ENCODE measurements at regions not wholly inside any gene's neighbourhood (a gene's known extent, or its start where the extent isn't known, plus 50 kb on each side); places are given as distances from the start of the nearest gene placed in this dataset.
"Not testable (repeated sequence)": the region's sequence is repeated elsewhere in the genome, so short reads cannot be mapped to it uniquely, and the experiment has no call there.

DNA sequence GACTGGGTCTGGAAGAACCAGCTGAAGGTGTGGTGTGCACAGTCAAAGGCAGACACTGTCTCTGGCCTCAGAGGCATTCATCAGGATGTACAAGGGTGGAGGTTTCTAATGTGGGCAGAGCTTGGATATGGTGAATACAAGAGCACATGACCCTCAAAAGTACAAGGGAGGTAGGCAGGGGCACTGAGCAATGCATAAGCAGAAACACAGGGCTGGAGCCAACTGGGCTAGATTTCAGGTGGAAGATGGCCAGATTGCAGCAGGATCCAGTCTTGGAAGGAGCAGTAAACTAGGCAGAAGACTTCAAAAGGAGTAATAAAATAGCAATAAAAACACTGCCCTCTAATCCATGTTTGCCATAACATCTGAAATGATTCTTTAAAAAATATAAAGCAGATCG, 417.1 kb downstream of the OLFM4 start:
- H3K27me3 Mint-ChIP-seq (ENCODE audit: low read depth), result no peaks in the 10 kb centered on the region
- no peaks in the 10 kb centered on the region for H3K4me1 Mint-ChIP-seq (ENCODE audit: low read depth)
- peaks cover 57% of the 10 kb centered on the region for H3K9me3 Mint-ChIP-seq
- no peak for DNase-seq (ENCODE audit: low spot score)
- H3K4me3 Mint-ChIP-seq, result no peak overlapping the region
- peaks cover 1% of the 10 kb centered on the region for H3K36me3 Mint-ChIP-seq (ENCODE audit: low read depth)
- H3K27ac Mint-ChIP-seq, result no peak overlapping the region

DNA sequence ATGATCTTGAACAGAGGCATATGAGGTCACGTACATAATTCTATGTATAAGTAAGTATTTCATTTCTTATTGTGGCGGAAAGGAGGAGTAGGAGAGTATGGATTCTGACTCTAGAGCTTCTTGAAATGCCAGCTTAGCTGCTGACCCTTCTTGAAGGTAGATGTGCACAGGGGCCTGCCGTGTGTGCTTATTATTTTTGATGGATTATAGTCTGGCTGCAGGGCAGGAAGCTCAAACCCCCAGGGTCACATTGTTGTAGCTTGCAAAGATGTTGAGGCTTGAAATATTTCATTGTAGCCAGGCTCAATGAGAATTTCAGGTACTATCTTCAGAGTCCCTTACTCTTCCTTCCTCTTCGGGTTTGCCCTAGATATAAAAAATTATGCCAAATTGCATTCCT, 418.8 kb downstream of the OLFM4 start:
- Mint-ChIP-seq H3K4me1 (ENCODE audit: low read depth) (no peaks in the 10 kb centered on the region), H3K4me3 (no peak overlapping the region), H3K27me3 (ENCODE audit: low read depth) (no peaks in the 10 kb centered on the region), H3K36me3 (ENCODE audit: low read depth) (peaks cover 1% of the 10 kb centered on the region), H3K27ac (no peak overlapping the region), H3K9me3 (peaks cover 56% of the 10 kb centered on the region)
- DNase-seq (ENCODE audit: low spot score), result no peak

DNA sequence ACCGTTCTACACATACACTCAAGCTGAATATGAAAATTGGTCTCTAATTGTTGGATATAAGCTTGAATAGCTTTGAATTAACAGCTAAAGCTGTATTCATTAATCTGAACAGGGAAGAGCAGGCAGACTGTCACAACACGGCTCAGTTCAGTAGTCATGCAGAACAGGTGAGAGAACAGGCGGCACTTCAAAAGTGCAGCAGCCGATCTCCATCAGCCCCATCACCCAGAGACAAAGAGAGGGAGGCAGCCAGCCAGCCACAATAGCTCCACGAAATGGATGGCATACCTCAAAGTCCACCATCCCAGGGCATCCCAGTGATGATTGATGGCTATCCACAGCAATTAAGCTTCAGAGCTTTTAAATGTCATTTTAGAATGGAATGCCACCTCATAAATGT, 419.2 kb downstream of the OLFM4 start:
- peaks cover 1% of the 10 kb centered on the region for H3K36me3 Mint-ChIP-seq (ENCODE audit: low read depth)
- no peaks in the 10 kb centered on the region for H3K27me3 Mint-ChIP-seq (ENCODE audit: low read depth)
- H3K4me3 Mint-ChIP-seq, result no peak overlapping the region
- H3K27ac Mint-ChIP-seq, result no peak overlapping the region
- peaks cover 52% of the 10 kb centered on the region for H3K9me3 Mint-ChIP-seq
- H3K4me1 Mint-ChIP-seq (ENCODE audit: low read depth), result no peaks in the 10 kb centered on the region
- no peak for DNase-seq (ENCODE audit: low spot score)

DNA sequence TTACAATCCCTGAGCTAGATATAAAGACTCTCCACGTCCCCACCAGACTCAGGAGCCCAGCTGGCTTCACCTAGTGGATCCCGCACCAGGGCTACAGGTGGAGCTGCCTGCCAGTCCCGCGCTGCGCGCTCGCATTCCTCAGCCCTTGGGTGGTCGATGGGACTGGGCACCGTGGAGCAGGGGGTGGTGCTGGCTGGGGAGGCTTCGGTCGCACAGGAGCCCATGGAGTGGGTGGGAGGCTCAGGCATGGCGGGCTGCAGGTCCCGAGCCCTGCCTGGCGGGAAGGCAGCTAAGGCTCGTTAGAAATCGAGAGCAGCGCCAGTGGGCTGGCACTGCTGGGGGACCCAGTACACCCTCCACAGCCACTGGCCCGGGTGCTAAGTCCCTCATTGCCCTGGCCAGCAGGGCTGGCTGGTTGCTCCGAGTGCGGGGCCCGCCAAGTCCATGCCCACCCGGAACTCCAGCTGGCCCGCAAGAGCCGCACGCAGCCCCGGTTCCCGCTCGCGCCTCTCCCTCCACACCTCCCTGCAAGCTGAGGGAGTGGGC, 423.7 kb downstream of the OLFM4 start:
- H3K4me3 Mint-ChIP-seq; H3K27ac Mint-ChIP-seq; DNase-seq (ENCODE audit: low spot score); H3K4me1 Mint-ChIP-seq (ENCODE audit: low read depth); H3K27me3 Mint-ChIP-seq (ENCODE audit: low read depth); H3K36me3 Mint-ChIP-seq (ENCODE audit: low read depth): not testable (repeated sequence)
- peaks cover 49% of the 10 kb centered on the region for H3K9me3 Mint-ChIP-seq

DNA sequence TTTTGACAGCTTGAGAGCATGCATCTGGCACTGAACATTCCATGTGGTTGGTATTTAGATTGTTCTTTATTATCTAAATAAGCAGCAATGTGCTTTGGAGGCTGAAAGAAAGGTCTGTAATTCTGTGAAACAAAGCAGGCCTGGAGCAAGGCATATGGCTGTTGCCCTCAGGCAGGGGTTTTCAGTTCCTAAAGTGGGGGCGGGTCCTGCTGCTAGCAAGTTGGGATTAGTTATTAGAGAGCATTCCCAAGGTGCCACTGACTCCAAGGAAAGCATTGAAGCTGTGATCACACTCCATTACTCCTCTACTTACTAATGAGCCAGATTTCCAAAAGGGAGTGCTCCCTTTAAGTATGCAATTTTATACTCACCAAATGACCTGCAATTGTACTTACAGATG, 432.2 kb downstream of the OLFM4 start:
- no peak overlapping the region for H3K27ac Mint-ChIP-seq
- H3K36me3 Mint-ChIP-seq (ENCODE audit: low read depth), result no peaks in the 10 kb centered on the region
- peaks cover 48% of the 10 kb centered on the region for H3K9me3 Mint-ChIP-seq
- no peak overlapping the region for H3K4me3 Mint-ChIP-seq
- no peaks in the 10 kb centered on the region for H3K4me1 Mint-ChIP-seq (ENCODE audit: low read depth)
- no peak for DNase-seq (ENCODE audit: low spot score)
- H3K27me3 Mint-ChIP-seq (ENCODE audit: low read depth), result no peaks in the 10 kb centered on the region

DNA sequence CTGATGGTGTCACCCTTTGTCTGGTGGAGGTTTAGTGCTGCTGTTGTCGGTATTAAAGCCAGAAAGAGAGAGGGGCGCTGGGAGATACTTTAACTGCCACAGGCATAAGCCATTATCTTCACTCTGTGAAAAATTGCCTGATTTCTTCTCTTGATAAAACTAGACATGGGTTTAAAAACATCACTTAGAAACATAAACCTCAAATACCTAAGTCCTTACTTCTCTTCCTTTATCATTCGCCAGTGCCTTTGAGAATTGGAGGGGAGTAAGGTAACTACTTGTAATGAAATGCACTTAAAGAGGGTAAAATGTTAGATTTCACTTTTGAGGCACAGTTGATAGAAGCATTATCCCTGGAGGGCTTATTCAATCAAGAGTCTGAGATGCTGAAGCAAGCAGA, 434.5 kb downstream of the OLFM4 start:
- H3K4me3 Mint-ChIP-seq, result no peak overlapping the region
- H3K27ac Mint-ChIP-seq, result no peak overlapping the region
- no peaks in the 10 kb centered on the region for H3K36me3 Mint-ChIP-seq (ENCODE audit: low read depth)
- no peaks in the 10 kb centered on the region for H3K4me1 Mint-ChIP-seq (ENCODE audit: low read depth)
- peaks cover 36% of the 10 kb centered on the region for H3K9me3 Mint-ChIP-seq
- DNase-seq (ENCODE audit: low spot score), result no peak
- no peaks in the 10 kb centered on the region for H3K27me3 Mint-ChIP-seq (ENCODE audit: low read depth)

DNA sequence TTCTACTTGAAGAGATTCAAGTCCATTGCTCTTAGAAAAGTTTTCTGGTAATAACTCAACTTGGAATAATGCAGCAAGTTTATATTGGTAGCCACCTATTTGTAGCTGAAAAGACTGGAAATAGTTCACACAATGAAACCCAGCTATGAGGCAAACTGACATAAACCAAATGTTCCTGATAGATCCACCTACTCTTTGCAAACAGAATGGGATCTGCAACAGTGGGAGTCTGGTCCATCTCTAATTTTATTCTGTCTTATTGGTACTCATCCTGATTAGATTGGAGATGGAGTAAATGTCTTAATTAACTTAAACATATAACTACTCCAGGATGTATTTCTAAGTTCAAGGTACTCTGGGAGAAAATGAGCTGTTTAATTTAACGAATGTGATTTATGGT, 438.0 kb downstream of the OLFM4 start:
- DNase-seq (ENCODE audit: low spot score), result no peak

DNA sequence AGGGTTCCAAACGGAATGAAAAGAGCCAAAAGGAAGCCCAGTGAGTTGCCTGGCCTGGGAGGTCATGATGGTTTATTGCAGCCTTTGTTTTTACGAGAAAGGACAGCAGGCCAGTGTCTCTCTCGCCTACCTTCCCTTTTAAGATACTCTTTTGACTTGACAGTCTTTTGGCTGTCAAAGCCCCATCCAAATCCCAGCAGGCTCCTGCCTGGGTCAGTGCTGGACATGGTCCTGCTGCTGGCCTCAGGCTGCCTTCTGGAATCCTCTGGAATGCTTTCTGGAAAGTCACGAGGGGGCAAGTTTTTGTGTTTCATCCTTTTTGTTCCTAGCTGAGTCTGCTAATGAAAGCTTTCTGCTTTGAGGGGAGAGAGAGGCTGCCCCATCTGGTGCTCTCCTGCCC, 444.8 kb downstream of the OLFM4 start:
- Mint-ChIP-seq H3K27ac (no peak overlapping the region), H3K27me3 (ENCODE audit: low read depth) (no peaks in the 10 kb centered on the region), H3K4me1 (ENCODE audit: low read depth) (no peaks in the 10 kb centered on the region), H3K36me3 (ENCODE audit: low read depth) (no peaks in the 10 kb centered on the region), H3K9me3 (peaks cover 17% of the 10 kb centered on the region), H3K4me3 (no peak overlapping the region)
- no peak for DNase-seq (ENCODE audit: low spot score)

More for the DNA sequence above, 438.0 kb downstream of the OLFM4 start:
- no peaks in the 10 kb centered on the region for H3K4me1 Mint-ChIP-seq (ENCODE audit: low read depth)
- H3K27ac Mint-ChIP-seq, result no peak overlapping the region
- H3K9me3 Mint-ChIP-seq, result peaks cover 23% of the 10 kb centered on the region
- no peaks in the 10 kb centered on the region for H3K27me3 Mint-ChIP-seq (ENCODE audit: low read depth)
- no peak overlapping the region for H3K4me3 Mint-ChIP-seq
- no peaks in the 10 kb centered on the region for H3K36me3 Mint-ChIP-seq (ENCODE audit: low read depth)

DNA sequence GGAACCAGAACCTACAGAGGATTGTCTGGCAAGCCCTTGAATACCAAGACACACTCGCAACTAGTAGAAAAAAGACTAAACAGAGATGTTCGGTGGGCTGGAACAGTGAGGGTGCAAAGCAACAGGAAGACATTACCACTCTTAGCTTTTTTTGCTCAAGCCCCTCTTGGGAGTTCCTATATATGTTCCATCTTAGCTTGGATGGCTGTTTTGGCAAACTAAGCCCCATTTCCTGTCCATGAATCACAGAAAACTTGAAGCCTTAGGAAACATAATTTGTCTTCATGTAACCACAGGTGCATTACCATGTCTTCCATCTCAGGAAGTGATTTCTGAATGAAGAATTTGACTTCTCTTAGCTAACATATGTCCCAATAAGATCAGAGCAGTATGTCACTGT, 446.3 kb downstream of the OLFM4 start:
- Mint-ChIP-seq H3K4me1 (ENCODE audit: low read depth) (no peaks in the 10 kb centered on the region), H3K27ac (no peak overlapping the region), H3K4me3 (no peak overlapping the region), H3K36me3 (ENCODE audit: low read depth) (no peaks in the 10 kb centered on the region), H3K27me3 (ENCODE audit: low read depth) (no peaks in the 10 kb centered on the region), H3K9me3 (peaks cover 22% of the 10 kb centered on the region)
- DNase-seq (ENCODE audit: low spot score), result no peak

DNA sequence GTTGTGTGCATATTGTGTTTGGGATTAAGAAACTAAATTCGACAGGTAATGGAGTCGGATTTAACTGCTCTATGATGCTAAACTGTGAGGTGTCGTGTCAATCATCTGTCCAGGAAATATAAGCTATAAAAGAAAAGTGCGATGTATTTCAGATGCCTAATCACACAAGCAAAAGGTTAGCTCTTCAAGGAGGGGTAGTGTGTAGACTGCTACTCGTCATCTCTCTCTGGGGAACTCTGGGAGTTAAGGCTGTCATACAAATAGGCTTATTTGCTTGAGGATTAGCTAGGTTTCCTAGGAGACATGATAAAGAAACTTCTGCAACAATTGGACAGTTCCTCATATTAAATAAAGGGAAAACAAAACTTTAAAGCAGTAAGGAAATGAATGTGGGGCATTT, 462.1 kb downstream of the OLFM4 start:
- no peak overlapping the region for H3K27ac Mint-ChIP-seq
- DNase-seq (ENCODE audit: low spot score), result no peak
- no peaks in the 10 kb centered on the region for H3K4me1 Mint-ChIP-seq (ENCODE audit: low read depth)
- H3K4me3 Mint-ChIP-seq, result no peak overlapping the region
- no peaks in the 10 kb centered on the region for H3K27me3 Mint-ChIP-seq (ENCODE audit: low read depth)
- peaks cover 13% of the 10 kb centered on the region for H3K9me3 Mint-ChIP-seq
- no peaks in the 10 kb centered on the region for H3K36me3 Mint-ChIP-seq (ENCODE audit: low read depth)

DNA sequence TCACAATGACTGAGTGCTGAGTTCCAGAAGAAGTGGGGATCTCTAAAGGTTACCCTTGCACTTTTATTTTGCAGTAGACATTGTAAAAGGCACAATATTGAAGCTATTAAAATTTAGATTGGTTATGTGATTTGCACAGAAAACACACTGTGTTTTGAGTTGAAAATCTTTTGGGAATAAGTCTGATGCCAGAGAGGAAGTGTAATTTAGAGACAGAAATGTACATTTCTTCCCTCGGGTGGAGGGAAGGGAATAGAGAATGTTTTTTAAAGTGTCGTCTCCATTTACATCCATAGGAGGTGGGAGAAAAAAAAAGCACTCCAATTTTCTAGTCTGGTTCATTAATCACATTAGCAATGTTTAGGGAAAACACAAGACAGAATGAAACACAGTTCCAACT, 465.8 kb downstream of the OLFM4 start:
- H3K27ac Mint-ChIP-seq, result no peak overlapping the region
- no peaks in the 10 kb centered on the region for H3K4me1 Mint-ChIP-seq (ENCODE audit: low read depth)
- H3K36me3 Mint-ChIP-seq (ENCODE audit: low read depth), result no peaks in the 10 kb centered on the region
- no peak for DNase-seq (ENCODE audit: low spot score)
- H3K4me3 Mint-ChIP-seq, result no peak overlapping the region
- H3K9me3 Mint-ChIP-seq, result peaks cover 8% of the 10 kb centered on the region
- no peaks in the 10 kb centered on the region for H3K27me3 Mint-ChIP-seq (ENCODE audit: low read depth)

DNA sequence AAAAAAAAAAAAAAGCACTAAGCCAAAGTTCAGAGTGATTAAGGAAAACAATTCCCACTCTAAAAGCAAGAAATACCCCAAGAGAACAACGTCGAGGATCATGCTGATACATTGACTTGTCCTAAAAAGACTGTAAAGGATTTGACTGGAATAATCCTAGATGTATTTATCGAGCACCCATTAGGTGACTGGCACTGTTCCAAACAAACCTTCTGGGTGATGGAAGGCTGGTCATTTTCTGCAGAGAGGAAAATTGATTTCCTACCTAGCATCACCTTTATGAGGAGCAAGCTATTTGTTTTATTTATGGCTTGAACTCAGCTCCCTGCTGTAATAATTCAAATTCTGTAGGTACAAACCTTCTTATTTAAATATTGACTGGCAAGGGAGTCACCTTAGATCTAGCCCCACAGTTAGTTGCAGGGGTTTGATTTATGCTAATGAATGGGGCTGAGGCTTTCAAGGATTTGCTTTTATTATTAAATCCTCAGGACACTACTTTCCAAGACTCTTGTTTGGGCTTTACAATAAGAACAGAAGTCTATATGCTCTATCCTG, 471.0 kb downstream of the OLFM4 start:
- Mint-ChIP-seq H3K9me3 (peaks cover 14% of the 10 kb centered on the region), H3K4me3 (no peak overlapping the region), H3K27me3 (ENCODE audit: low read depth) (no peaks in the 10 kb centered on the region), H3K4me1 (ENCODE audit: low read depth) (no peaks in the 10 kb centered on the region), H3K36me3 (ENCODE audit: low read depth) (no peaks in the 10 kb centered on the region), H3K27ac (no peak overlapping the region)
- DNase-seq (ENCODE audit: low spot score), result no peak

DNA sequence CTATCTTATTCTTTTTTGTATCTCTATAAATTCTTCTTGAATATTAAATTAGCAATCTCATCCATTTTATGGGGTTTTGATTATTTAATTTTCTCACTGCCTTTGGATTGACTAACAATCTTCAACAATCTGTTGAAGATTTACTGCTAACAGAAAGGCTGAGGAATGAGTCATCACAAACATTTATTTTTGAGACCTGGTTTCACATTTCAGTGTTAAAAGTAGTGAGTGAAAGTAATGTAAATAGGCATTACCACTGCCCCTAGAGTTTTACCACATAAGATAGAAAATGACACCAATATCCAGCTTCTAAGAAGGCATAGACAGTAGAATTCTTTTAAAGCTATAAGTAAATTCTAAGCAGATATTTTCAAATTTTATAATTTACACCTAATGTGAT, 472.8 kb downstream of the OLFM4 start:
- Mint-ChIP-seq H3K36me3 (ENCODE audit: low read depth) (no peaks in the 10 kb centered on the region), H3K27me3 (ENCODE audit: low read depth) (no peaks in the 10 kb centered on the region), H3K4me3 (no peak overlapping the region), H3K27ac (no peak overlapping the region), H3K4me1 (ENCODE audit: low read depth) (no peaks in the 10 kb centered on the region), H3K9me3 (peaks cover 11% of the 10 kb centered on the region)
- no peak for DNase-seq (ENCODE audit: low spot score)

DNA sequence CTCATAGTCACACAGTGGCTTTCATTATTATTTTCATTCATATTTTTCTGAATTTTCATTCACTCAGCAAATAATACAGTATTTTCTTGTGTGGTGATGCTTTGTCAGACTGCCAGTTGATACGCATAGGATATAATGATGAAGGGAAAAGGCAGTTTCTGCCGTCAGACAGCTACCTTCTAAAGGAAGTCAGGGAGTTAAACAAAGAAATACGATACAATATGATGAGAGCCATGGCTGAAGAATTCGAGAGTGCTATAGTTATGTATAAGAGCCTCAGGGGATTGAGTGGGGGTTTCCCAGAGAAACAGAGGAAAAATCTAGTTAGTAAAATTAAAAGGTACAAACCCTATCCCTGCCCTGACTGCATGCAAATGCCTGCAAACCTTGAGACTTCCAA, 479.1 kb downstream of the OLFM4 start:
- no peak for DNase-seq (ENCODE audit: low spot score)
- no peaks in the 10 kb centered on the region for H3K4me1 Mint-ChIP-seq (ENCODE audit: low read depth)
- H3K4me3 Mint-ChIP-seq, result no peak overlapping the region
- H3K9me3 Mint-ChIP-seq, result peaks cover 36% of the 10 kb centered on the region
- no peaks in the 10 kb centered on the region for H3K27me3 Mint-ChIP-seq (ENCODE audit: low read depth)
- no peak overlapping the region for H3K27ac Mint-ChIP-seq
- no peaks in the 10 kb centered on the region for H3K36me3 Mint-ChIP-seq (ENCODE audit: low read depth)

DNA sequence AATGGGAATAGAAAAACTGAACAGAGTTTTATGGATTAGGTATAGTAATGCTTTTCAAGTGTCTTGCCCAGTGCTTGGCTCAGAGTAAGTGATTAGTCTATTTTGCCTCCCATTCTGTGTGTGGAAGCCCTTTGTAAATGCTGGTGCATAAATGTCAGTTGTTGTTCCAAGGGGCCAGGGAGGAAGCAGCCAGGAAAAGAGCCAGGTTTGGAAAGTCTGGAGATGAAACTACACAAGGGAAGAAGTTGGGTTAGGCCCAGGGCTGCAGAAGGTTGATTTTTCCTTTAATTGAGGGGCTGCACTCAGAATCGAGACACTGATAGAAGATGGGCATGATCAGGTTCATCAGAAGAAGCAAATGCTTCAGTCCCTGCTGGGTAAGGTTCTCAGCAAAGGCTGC, 484.0 kb downstream of the OLFM4 start:
- no peak for DNase-seq (ENCODE audit: low spot score)
- H3K36me3 Mint-ChIP-seq (ENCODE audit: low read depth), result no peaks in the 10 kb centered on the region

More for the DNA sequence above, 484.0 kb downstream of the OLFM4 start:
- Mint-ChIP-seq H3K9me3 (peaks cover 33% of the 10 kb centered on the region), H3K27ac (no peak overlapping the region), H3K4me1 (ENCODE audit: low read depth) (no peaks in the 10 kb centered on the region), H3K27me3 (ENCODE audit: low read depth) (no peaks in the 10 kb centered on the region), H3K4me3 (no peak overlapping the region)
